IPS-20b (cell line): ENCODE measurements at regions not wholly inside any gene's neighbourhood (a gene's known extent, or its start where the extent isn't known, plus 50 kb on each side); places are given as distances from the start of the nearest gene placed in this dataset.

ENCODE experiments used
- H3K27ac ChIP-seq: one replicate; pipeline ENCODE4 v1.5.1; 2013; ENCODE audit warnings: low read length
- H3K27me3 ChIP-seq: 2 replicates; pipeline ENCODE4 v1.6.1; 2013; ENCODE audit warnings: mild to moderate bottlenecking, low read length, inconsistent platforms; ENCODE audit not compliant: insufficient read depth
- H3K36me3 ChIP-seq: 2 replicates; pipeline ENCODE4 v1.6.1; 2013; ENCODE audit warnings: low read depth, mild to moderate bottlenecking, inconsistent platforms, low read length, moderate library complexity; ENCODE audit not compliant: insufficient read depth
- H3K4me1 ChIP-seq: 2 replicates; pipeline ENCODE4 v1.6.1; 2013; ENCODE audit warnings: mild to moderate bottlenecking, control low read depth, inconsistent platforms, low read length, moderate library complexity; ENCODE audit not compliant: insufficient read depth
- H3K4me3 ChIP-seq: 2 replicates; pipeline ENCODE4 v1.5.1; 2013; ENCODE audit warnings: mild to moderate bottlenecking, low read length, inconsistent platforms
- H3K9ac ChIP-seq: 2 replicates; pipeline ENCODE4 v1.6.1; 2013; ENCODE audit warnings: low read depth, mild to moderate bottlenecking, inconsistent platforms, low read length, moderate library complexity
- H3K9me3 ChIP-seq: 2 replicates; pipeline ENCODE4 v1.6.1; 2013; ENCODE audit warnings: mild to moderate bottlenecking, low read depth, low read length, inconsistent platforms; ENCODE audit not compliant: insufficient read depth

DNA sequence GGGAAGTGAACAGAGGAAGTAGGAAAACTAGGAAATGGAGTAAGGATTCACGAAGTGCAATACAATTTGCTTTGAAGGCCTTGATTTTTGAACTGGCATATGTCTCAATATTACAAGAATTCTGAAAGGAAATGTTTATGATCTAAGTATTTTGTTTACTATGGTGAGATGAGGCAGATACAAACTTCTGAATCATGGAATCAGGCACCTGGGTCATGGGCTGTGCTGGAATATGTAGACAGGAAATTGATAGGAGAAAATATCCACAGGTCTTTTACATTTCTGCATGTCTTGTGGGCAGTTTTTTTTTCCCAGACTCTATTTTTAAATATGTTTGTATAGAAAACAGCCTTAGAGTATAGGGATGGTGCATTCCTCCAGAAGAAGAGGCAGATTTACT, 117.1 kb downstream of the PPP1R3A start:
- no peaks in the 10 kb centered on the region for H3K36me3 ChIP-seq
- H3K9ac ChIP-seq: no peak overlapping the region
- no peak overlapping the region for H3K4me3 ChIP-seq
- no peaks in the 10 kb centered on the region for H3K9me3 ChIP-seq
- no peaks in the 10 kb centered on the region for H3K4me1 ChIP-seq
- H3K27me3 ChIP-seq: no peaks in the 10 kb centered on the region
- H3K27ac ChIP-seq: no peak overlapping the region

DNA sequence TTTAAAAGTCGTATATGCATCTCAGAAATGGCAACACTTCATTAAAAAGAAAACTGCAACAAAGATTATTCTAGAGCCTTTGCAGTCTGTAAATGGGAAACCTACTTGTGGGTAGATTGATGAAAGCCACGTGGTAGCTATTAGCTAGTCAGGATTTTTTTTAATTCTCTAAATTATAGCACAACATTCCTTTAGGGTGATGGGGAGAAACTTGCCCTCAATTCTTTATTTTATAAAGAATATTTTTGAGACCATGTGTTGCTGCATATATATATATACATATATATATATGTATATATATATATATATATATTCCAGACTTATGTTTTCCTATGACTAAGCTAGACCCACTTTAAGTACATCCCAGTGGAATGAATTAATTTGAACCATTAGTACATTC, 118.0 kb downstream of the PPP1R3A start:
- no peaks in the 10 kb centered on the region for H3K27me3 ChIP-seq
- no peak overlapping the region for H3K4me3 ChIP-seq
- H3K9ac ChIP-seq: no peak overlapping the region
- H3K9me3 ChIP-seq: no peaks in the 10 kb centered on the region
- H3K27ac ChIP-seq: no peak overlapping the region
- no peaks in the 10 kb centered on the region for H3K4me1 ChIP-seq
- no peaks in the 10 kb centered on the region for H3K36me3 ChIP-seq

GRCh38 chr7:113799896-113800295, 118.9 kb downstream of the PPP1R3A start:
- Histone ChIP-seq H3K4me3 (no peak overlapping the region), H3K4me1 (no peaks in the 10 kb centered on the region), H3K36me3 (no peaks in the 10 kb centered on the region), H3K9me3 (no peaks in the 10 kb centered on the region), H3K27me3 (no peaks in the 10 kb centered on the region), H3K9ac (no peak overlapping the region), H3K27ac (no peak overlapping the region)

DNA sequence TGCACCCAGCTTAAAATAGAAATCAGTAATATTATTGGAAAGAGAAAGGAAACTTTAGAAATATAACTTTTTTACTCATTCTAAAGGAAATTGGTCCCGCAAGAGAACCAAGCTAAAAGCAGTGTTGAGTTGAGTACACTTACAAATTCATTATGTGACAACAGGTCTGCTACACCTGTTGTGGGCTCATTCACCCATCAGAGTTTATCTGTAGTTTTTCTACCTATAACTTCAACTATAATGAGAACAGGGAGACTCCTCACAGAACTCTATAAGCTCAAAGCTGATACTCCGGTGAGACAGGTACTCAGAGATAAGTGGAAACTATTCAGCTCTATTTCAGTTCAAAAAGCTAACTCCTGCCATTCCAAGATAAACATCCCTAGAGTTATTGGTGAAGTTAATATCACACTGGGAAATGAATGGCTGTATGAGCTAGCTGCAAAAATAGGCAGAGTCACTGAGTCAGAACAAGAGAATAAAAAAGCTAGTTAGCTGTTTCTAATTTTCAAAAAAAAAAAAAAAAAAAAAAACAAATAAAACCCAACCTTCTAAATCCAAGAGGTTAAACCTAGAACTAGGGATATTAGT, 121.3 kb downstream of the PPP1R3A start:
- no peaks in the 10 kb centered on the region for H3K36me3 ChIP-seq
- no peak overlapping the region for H3K4me3 ChIP-seq
- no peaks in the 10 kb centered on the region for H3K27me3 ChIP-seq
- H3K4me1 ChIP-seq: no peaks in the 10 kb centered on the region
- H3K9me3 ChIP-seq: no peaks in the 10 kb centered on the region
- no peak overlapping the region for H3K27ac ChIP-seq
- no peak overlapping the region for H3K9ac ChIP-seq

- no peak overlapping the region for H3K27ac ChIP-seq
Observed at GRCh38 chr7:113796557-113796956, 122.3 kb downstream of the PPP1R3A start.

DNA sequence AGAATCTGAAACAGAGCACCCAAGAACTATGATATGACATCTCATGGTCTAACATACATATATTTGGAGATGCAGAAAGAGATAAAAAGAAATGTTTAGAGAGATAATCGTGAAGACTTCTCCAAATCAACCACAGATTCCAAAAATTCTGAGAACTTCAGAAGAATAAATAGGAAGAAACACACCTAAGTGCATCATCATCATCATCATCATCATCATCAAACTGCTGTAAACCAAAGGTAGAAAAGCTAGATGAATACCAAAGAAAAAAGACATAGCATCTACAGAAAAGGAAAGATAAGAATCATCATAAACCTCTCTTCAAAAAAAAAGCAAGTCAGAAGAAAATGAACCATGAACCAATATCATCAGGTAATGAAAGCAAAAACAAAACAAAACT, 124.2 kb downstream of the PPP1R3A start:
- H3K36me3 ChIP-seq: no peaks in the 10 kb centered on the region
- no peak overlapping the region for H3K4me3 ChIP-seq
- no peak overlapping the region for H3K27ac ChIP-seq
- H3K27me3 ChIP-seq: no peaks in the 10 kb centered on the region
- no peak overlapping the region for H3K9ac ChIP-seq
- H3K4me1 ChIP-seq: no peaks in the 10 kb centered on the region
- no peaks in the 10 kb centered on the region for H3K9me3 ChIP-seq

More at GRCh38 chr7:113796557-113796956, 122.3 kb downstream of the PPP1R3A start:
- Histone ChIP-seq H3K9ac (no peak overlapping the region), H3K4me3 (no peak overlapping the region), H3K27me3 (no peaks in the 10 kb centered on the region), H3K4me1 (no peaks in the 10 kb centered on the region), H3K36me3 (no peaks in the 10 kb centered on the region), H3K9me3 (no peaks in the 10 kb centered on the region)

GRCh38 chr7:113793171-113793570, 125.6 kb downstream of the PPP1R3A start:
- H3K27ac ChIP-seq: no peak overlapping the region
- H3K4me1 ChIP-seq: no peaks in the 10 kb centered on the region
- H3K36me3 ChIP-seq: no peaks in the 10 kb centered on the region
- no peaks in the 10 kb centered on the region for H3K27me3 ChIP-seq
- H3K4me3 ChIP-seq: no peak overlapping the region
- no peak overlapping the region for H3K9ac ChIP-seq
- no peaks in the 10 kb centered on the region for H3K9me3 ChIP-seq

- H3K27ac ChIP-seq: no peak overlapping the region
- H3K27me3 ChIP-seq: no peaks in the 10 kb centered on the region
- H3K36me3 ChIP-seq: no peaks in the 10 kb centered on the region
- H3K4me1 ChIP-seq: no peaks in the 10 kb centered on the region
- H3K9me3 ChIP-seq: no peaks in the 10 kb centered on the region
- H3K4me3 ChIP-seq: no peak overlapping the region
- H3K9ac ChIP-seq: no peak overlapping the region
Observed at GRCh38 chr7:113790025-113790424, 128.8 kb downstream of the PPP1R3A start.

DNA sequence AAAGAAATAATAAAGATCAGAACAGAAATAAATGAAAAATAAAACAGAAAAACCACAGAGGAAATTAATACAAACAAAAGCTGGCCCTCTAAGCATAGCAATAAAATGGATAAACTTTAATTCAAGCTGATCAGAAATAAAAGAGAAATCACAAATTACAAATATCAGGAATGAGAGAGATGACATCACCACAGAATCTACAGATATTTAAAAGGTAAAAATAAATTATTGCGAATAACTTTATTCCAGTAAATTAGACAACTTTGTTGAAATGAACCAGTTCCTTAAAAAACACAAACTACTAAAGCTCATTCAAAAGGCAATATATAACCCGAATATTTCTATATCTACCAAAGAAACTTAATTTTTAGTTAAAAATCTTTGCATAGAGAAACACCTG, 131.7 kb downstream of the PPP1R3A start:
- Histone ChIP-seq H3K4me3 (no peak overlapping the region), H3K9me3 (no peaks in the 10 kb centered on the region), H3K27ac (no peak overlapping the region), H3K9ac (no peak overlapping the region), H3K4me1 (no peaks in the 10 kb centered on the region), H3K27me3 (no peaks in the 10 kb centered on the region), H3K36me3 (no peaks in the 10 kb centered on the region)

- H3K36me3 ChIP-seq: no peaks in the 10 kb centered on the region
- H3K9ac ChIP-seq: no peak overlapping the region
- H3K27me3 ChIP-seq: no peaks in the 10 kb centered on the region
- H3K4me3 ChIP-seq: no peak overlapping the region
- H3K4me1 ChIP-seq: no peaks in the 10 kb centered on the region
- H3K27ac ChIP-seq: no peak overlapping the region
- H3K9me3 ChIP-seq: no peaks in the 10 kb centered on the region
Observed at GRCh38 chr7:113784956-113785355, 133.9 kb downstream of the PPP1R3A start.

- H3K4me1 ChIP-seq: no peaks in the 10 kb centered on the region
Observed at GRCh38 chr7:113784316-113784715, 134.5 kb downstream of the PPP1R3A start.

GRCh38 chr7:113783403-113783802, 135.4 kb downstream of the PPP1R3A start:
- Histone ChIP-seq H3K4me3 (no peak overlapping the region), H3K4me1 (no peaks in the 10 kb centered on the region), H3K9me3 (no peaks in the 10 kb centered on the region), H3K27me3 (no peaks in the 10 kb centered on the region), H3K9ac (no peak overlapping the region), H3K36me3 (no peaks in the 10 kb centered on the region), H3K27ac (no peak overlapping the region)

More at GRCh38 chr7:113784316-113784715, 134.5 kb downstream of the PPP1R3A start:
- Histone ChIP-seq H3K36me3 (no peaks in the 10 kb centered on the region), H3K27ac (no peak overlapping the region), H3K27me3 (no peaks in the 10 kb centered on the region), H3K9me3 (no peaks in the 10 kb centered on the region), H3K4me3 (no peak overlapping the region), H3K9ac (no peak overlapping the region)
